ENCODE measurements at regions not wholly inside any gene's neighbourhood (a gene's known extent, or its start where the extent isn't known, plus 50 kb on each side); places are given as distances from the start of the nearest gene placed in this dataset.
"Not testable (repeated sequence)": the region's sequence is repeated elsewhere in the genome, so short reads cannot be mapped to it uniquely, and the experiment has no call there.

GRCh38 chr7:69440976-69441375 lies 157.3 kb upstream of the AUTS2 start:
- ATAC-seq: no peak
- Histone ChIP-seq H3K9me3 (ENCODE audit: low read length) (no peaks in the 10 kb centered on the region), H3K27me3 (ENCODE audit: low read length) (no peaks in the 10 kb centered on the region), H3K4me2 (ENCODE audit: low read length) (no peak overlapping the region), H3K4me3 (ENCODE audit: low read length) (no peak overlapping the region), H3K9me2 (replicated peaks; ENCODE audit: low read length) (no peaks in the 10 kb centered on the region), H4K20me1 (ENCODE audit: low read length) (no peaks in the 10 kb centered on the region), H3K27ac (ENCODE audit: low read length) (no peak overlapping the region), H3K4me1 (ENCODE audit: insufficient read depth, low read length) (no peaks in the 10 kb centered on the region), H3K36me3 (ENCODE audit: low read depth, low read length) (no peaks in the 10 kb centered on the region), H2AFZ (ENCODE audit: low read length) (no peak overlapping the region), H3K9ac (ENCODE audit: low read length) (no peak overlapping the region), H3F3A (ENCODE audit: low read length, unreplicated experiment) (no peaks in the 10 kb centered on the region), H3K79me2 (ENCODE audit: low read length) (no peaks in the 10 kb centered on the region)
- no peak for DNase-seq
- TF ChIP-seq CTCF (conservative IDR thresholded peaks at IDR 0.05; ENCODE audit: low read depth, low read length) (no peak), EZH2phosphoT487 (IDR thresholded peaks at IDR 0.05; ENCODE audit: borderline replicate concordance, low read length) (no peak), EZH2 (IDR thresholded peaks at IDR 0.05; ENCODE audit: low read length, unreplicated experiment) (no peak)
- CTCF ChIA-PET: no interaction called here
- intact Hi-C loops (cut with micrococcal nuclease): no loop called here
- BruUV-seq (replicated peaks): no TSS peak
- POLR2A ChIA-PET (ENCODE audit: unreplicated experiment): no interaction called here

GRCh38 chr7:69443136-69443535 lies 155.1 kb upstream of the AUTS2 start:
- no peaks in the 10 kb centered on the region for H3K9me3 ChIP-seq (ENCODE audit: low read length)
- H3K4me2 ChIP-seq (ENCODE audit: low read length): no peak overlapping the region
- ChIA-PET POLR2A (ENCODE audit: unreplicated experiment) (no interaction called here), CTCF (no interaction called here)
- intact Hi-C loops (cut with micrococcal nuclease): no loop called here
- H3K27me3 ChIP-seq (ENCODE audit: low read length): no peaks in the 10 kb centered on the region
- no peaks in the 10 kb centered on the region for H3K36me3 ChIP-seq (ENCODE audit: low read depth, low read length)
- H3K4me3 ChIP-seq (ENCODE audit: low read length): no peak overlapping the region
- DNase-seq (no peak), ATAC-seq (no peak)
- H3F3A ChIP-seq (ENCODE audit: low read length, unreplicated experiment): no peaks in the 10 kb centered on the region
- no TSS peak for BruUV-seq (replicated peaks)
- no peaks in the 10 kb centered on the region for H3K4me1 ChIP-seq (ENCODE audit: insufficient read depth, low read length)
- H3K27ac ChIP-seq (ENCODE audit: low read length): no peak overlapping the region
- TF ChIP-seq EZH2phosphoT487 (IDR thresholded peaks at IDR 0.05; ENCODE audit: borderline replicate concordance, low read length): no peak
- TF ChIP-seq CTCF (conservative IDR thresholded peaks at IDR 0.05; ENCODE audit: low read depth, low read length): no peak
- TF ChIP-seq EZH2 (IDR thresholded peaks at IDR 0.05; ENCODE audit: low read length, unreplicated experiment): no peak
- no peak overlapping the region for H3K9ac ChIP-seq (ENCODE audit: low read length)
- H3K9me2 ChIP-seq (replicated peaks; ENCODE audit: low read length): no peaks in the 10 kb centered on the region
- H4K20me1 ChIP-seq (ENCODE audit: low read length): no peaks in the 10 kb centered on the region
- H2AFZ ChIP-seq (ENCODE audit: low read length): no peak overlapping the region
- no peaks in the 10 kb centered on the region for H3K79me2 ChIP-seq (ENCODE audit: low read length)

GRCh38 chr7:69445541-69445940 lies 152.7 kb upstream of the AUTS2 start:
- H3K4me1 ChIP-seq (ENCODE audit: insufficient read depth, low read length): no peaks in the 10 kb centered on the region
- DNase-seq (no peak), ATAC-seq (no peak)
- H3K27ac ChIP-seq (ENCODE audit: low read length): no peak overlapping the region
- no peak overlapping the region for H2AFZ ChIP-seq (ENCODE audit: low read length)
- H3F3A ChIP-seq (ENCODE audit: low read length, unreplicated experiment): no peaks in the 10 kb centered on the region
- CTCF ChIA-PET: no interaction called here
- H3K27me3 ChIP-seq (ENCODE audit: low read length): no peaks in the 10 kb centered on the region
- intact Hi-C loops (cut with micrococcal nuclease): no loop called here
- TF ChIP-seq EZH2phosphoT487 (IDR thresholded peaks at IDR 0.05; ENCODE audit: borderline replicate concordance, low read length) (no peak), EZH2 (IDR thresholded peaks at IDR 0.05; ENCODE audit: low read length, unreplicated experiment) (no peak), CTCF (conservative IDR thresholded peaks at IDR 0.05; ENCODE audit: low read depth, low read length) (no peak)
- H3K79me2 ChIP-seq (ENCODE audit: low read length): no peaks in the 10 kb centered on the region
- H3K9me2 ChIP-seq (replicated peaks; ENCODE audit: low read length): no peaks in the 10 kb centered on the region
- BruUV-seq (replicated peaks): no TSS peak
- POLR2A ChIA-PET (ENCODE audit: unreplicated experiment): no interaction called here
- no peaks in the 10 kb centered on the region for H3K9me3 ChIP-seq (ENCODE audit: low read length)
- H3K9ac ChIP-seq (ENCODE audit: low read length): no peak overlapping the region
- H3K36me3 ChIP-seq (ENCODE audit: low read depth, low read length): no peaks in the 10 kb centered on the region
- H3K4me3 ChIP-seq (ENCODE audit: low read length): no peak overlapping the region
- H3K4me2 ChIP-seq (ENCODE audit: low read length): no peak overlapping the region
- no peaks in the 10 kb centered on the region for H4K20me1 ChIP-seq (ENCODE audit: low read length)

GRCh38 chr7:69446213-69446612 lies 152.1 kb upstream of the AUTS2 start:
- H3K4me2 ChIP-seq (ENCODE audit: low read length); H3K9ac ChIP-seq (ENCODE audit: low read length); H3F3A ChIP-seq (ENCODE audit: low read length, unreplicated experiment); H4K20me1 ChIP-seq (ENCODE audit: low read length); H2AFZ ChIP-seq (ENCODE audit: low read length); H3K9me3 ChIP-seq (ENCODE audit: low read length); ATAC-seq; H3K9me2 ChIP-seq (replicated peaks; ENCODE audit: low read length); H3K79me2 ChIP-seq (ENCODE audit: low read length); H3K27ac ChIP-seq (ENCODE audit: low read length); H3K4me3 ChIP-seq (ENCODE audit: low read length); H3K36me3 ChIP-seq (ENCODE audit: low read depth, low read length); intact Hi-C loops (cut with micrococcal nuclease); CTCF ChIA-PET; POLR2A ChIA-PET (ENCODE audit: unreplicated experiment); H3K4me1 ChIP-seq (ENCODE audit: insufficient read depth, low read length); H3K27me3 ChIP-seq (ENCODE audit: low read length); DNase-seq; BruUV-seq (replicated peaks): not testable (repeated sequence)
